Colon (tissue), 2 donors: ENCODE measurements at regions not wholly inside any gene's neighbourhood (a gene's known extent, or its start where the extent isn't known, plus 50 kb on each side); places are given as distances from the start of the nearest gene placed in this dataset.
"Not testable (repeated sequence)": the region's sequence is repeated elsewhere in the genome, so short reads cannot be mapped to it uniquely, and the experiment has no call there.

Source experiments
- FAIRE-seq: peaks from 2 replicates; lab custom pipeline; 2012; peaks lifted over from hg19 to GRCh38; lab: Jason Lieb, UNC
- donor health status: control.
- donor health status: control.

DNA sequence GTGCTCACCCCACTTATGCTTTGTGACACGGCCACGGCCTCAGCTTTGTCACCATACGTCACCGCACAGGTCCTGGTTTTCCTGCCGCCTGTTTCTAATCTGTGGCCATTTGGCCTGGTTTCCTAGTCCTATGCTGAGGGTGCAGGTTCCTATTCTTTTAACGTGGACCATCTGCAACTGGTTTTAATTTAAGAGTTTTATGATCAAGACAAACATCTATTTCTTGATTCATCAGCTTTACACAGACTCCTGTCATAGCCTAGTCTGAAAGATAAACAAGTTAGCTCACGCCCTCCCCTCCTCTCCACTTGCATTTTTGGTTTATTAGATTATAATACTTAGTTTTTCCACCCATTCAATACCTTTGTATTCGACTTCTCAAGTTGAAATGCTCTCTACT, 97.5 kb upstream of the RPS6KA2 start:
- FAIRE-seq = no peak

DNA sequence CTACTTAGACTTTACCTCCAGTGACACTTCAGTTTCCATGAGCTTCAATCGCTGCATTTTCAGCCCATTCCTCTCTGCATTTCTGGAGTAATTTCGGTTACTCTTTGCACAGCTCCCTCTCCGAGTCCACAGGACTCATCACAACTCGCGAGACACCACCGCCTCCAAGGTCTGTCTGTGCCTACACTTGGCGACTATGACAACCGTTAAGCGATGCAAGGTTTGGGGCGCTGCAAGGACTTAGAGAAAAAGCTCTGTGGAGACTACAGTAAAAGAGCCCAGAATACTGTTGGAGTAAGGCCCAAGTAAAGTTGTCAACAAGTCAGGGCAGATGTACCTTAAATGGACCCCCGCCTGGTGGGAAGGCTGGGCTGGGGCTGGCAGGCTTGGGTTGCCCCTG, 95.7 kb upstream of the RPS6KA2 start:
- FAIRE-seq = no peak

GRCh38 chr6:166721576-166721975, 94.5 kb upstream of the RPS6KA2 start:
- no peak for FAIRE-seq

GRCh38 chr6:166720856-166721255, 93.8 kb upstream of the RPS6KA2 start:
- no peak for FAIRE-seq

DNA sequence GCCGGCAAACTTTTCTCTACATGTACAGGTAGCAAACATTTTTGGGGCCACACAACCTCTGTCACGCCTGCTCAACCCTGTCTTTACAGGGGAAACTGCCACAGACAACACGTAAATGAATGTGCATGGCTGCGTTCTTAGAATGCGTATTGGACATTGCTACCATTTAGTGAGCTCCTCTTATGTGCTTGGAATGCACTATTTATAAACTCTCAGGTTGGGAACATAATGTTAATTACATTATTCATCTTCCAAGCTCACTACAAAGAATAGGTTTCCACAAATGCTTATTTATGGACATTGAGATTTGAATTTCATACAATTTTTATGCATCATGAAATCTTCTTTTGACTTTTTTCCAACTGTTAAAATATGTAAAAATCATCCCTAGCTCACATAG, 92.0 kb upstream of the RPS6KA2 start:
- FAIRE-seq = no peak

- FAIRE-seq = no peak
Measured at GRCh38 chr6:166718516-166718915, 91.5 kb upstream of the RPS6KA2 start.

DNA sequence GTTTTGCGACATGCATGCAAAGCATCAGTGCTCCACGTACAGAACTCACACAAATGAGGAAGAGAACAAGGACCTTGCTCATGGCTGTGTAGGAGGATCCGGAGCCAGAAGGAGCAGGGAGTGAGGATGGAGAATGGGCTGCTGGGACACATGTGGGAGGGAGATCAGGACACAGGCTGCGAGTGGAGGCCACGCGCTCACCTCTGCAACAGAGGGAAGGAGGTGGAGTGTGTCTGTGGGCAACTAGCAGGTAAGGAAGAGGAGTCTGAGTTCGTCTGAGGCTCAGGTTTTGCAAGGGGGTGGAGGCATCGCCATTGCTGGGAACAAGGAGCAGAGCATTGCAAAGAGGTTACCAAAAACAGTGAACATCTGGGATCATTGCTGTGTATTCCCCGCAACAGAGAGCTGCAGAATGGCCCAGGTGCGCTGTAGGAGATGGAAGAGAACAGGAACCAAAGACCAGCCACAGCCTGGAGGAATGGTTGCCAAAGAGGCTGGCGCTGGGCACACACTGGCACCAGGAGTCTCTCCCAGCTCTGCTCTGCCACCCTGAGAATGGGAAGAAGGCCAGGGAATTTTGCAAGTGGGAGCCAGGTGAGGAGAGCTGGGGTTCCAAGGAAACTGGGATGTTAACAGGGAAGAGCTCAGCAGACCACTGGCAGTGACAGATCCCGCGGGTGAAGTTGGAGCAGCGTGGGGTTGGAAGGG, 90.0 kb upstream of the RPS6KA2 start:
- no peak for FAIRE-seq

DNA sequence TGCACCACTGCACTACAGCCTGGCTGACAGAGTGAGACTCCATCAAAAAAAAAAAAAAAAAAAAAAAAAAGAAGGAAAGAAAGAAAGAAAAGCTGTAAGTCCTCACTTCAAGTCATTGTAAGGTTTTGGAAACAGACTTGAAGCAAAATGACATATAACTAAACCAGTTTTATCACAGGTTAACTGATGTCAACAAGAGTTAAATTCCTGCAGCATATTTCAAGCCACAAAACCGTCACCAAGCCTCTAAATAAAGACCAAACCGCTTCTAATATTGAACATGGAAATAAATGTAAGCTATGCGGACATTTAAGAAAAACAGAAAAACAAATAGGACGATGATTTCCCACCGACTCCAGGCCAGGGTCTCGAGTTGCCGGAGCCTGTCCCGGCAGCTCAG, 88.9 kb upstream of the RPS6KA2 start:
- no peak for FAIRE-seq

DNA sequence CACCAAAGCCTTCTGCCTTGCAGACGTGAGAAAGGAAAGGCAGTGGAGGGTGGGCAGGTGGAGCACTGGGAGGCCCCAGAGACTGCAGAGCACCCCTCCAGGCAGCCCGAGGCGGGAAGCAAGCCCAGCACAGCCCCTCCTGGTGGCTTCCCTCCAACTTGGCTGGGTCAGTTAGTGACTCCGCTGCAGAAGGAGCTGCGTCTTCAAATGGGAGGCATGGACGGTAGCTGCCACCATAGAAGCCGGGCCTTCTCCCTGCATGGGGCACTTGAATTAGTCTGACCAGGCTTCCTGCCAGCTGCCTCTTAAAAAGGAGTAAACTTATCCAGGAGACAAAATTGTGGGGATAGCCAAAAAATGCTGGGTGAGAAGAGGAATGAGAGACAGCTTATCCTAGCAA, 88.0 kb upstream of the RPS6KA2 start:
- FAIRE-seq = no peak

DNA sequence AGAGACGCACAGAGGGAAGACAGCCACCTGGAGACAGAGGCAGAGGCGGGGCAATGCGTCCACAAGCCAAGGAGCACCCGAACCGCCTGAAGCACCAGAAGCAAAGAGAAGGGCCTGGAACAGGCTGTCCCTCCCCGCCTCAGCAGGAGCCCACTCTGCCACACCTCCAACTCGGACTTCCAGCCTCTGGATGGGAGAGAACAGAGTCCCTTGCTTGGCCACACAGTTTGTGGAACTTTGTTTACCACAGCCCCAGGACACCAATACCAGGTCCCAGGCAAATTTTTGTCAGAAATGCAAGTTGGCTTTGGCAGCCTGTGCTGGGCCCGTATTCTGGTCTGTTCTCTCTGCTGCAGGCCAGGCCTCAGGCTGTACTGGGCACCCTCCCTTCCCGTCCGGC, 87.5 kb upstream of the RPS6KA2 start:
- FAIRE-seq = no peak

DNA sequence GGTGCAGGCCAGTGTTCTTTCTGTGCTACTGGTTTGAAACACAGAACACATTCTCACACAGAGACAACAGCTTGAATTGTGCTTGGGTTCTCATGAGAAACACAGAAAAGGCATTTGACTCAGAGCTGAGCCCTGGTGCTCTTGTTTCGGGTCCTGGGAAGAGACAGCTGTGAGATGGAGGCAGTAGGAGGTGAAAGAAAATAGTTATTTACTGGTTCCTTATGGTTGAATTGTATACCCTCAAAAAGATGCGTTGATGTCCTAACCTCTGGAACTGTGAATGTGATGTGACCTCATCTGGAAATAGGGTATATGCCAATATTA, 87.1 kb upstream of the RPS6KA2 start:
- no peak for FAIRE-seq

DNA sequence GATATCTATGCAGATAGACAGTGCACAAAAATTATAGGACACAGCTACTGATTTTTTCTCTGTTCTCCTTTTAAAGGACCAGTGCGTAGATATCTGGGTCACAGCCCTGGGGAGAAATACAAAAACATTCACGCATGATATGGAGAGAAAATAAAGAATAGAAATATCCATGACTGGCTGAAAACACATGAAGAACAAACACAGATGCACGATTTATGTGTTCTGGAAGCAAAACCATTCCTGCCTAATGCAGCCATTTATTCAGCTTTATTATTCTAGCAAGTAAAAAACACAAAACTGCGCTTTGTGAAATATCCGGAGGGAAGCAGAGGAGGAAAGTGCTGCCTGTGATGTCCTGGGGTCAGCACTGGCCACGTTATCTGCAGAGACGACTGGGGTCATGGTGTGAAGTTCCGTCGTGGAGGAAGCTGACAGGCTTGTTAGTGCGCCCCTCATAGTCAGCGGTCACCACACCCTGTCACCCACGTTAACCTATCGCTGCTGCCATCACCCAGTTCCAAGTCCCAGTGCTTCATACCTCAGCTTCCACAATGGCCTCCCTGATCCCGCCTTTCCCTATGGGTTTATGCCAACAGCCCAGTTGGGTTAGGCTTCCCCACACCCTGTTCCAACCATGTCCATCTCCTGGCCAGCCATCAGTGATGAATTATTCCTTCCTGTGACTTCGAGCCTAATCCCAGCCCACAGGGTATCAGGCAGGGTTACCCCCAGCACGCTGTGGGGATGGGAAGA, 86.6 kb upstream of the RPS6KA2 start:
- no peak for FAIRE-seq

- FAIRE-seq = no peak
Measured at GRCh38 chr6:166712286-166713228, 85.5 kb upstream of the RPS6KA2 start.

DNA sequence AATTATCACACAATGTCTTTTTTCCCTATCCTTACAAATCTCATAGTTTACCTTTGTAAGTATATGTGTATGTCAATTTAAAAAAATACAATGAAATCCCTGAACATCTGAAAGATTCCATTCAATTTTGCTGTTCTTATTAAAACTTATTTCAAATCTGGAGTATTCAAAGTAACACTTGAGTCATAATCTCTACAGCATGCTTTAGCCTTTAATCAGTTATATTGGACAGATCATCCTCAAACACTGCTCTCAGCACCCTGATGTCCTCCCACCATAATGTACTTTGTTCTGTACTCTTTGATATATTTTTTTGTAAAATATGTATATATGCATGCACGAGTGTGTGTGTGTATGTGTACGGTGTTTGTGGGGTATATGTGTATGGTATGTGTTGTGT, 83.0 kb upstream of the RPS6KA2 start:
- no peak for FAIRE-seq

DNA sequence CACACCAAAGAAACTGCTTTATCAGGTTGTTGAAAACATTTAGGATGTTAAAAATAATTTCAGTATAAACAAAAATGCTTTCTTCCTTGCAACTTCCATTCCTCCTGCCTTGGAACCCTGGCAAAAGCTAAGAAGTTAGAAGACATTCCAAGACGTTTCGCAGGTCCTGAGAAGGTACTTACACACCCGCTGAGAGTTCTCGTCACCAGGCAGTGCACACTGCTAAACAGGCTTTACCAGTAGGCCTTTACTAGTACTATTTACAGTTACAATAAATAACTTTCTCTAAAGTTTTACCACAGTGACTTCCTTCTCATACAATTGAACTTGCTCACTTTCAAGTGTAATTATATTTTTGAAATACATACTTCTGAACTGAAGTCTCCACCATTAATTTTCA, 81.4 kb upstream of the RPS6KA2 start:
- no peak for FAIRE-seq

GRCh38 chr6:166707045-166707444, 80.0 kb upstream of the RPS6KA2 start:
- FAIRE-seq = no peak

- FAIRE-seq = no peak
Measured at GRCh38 chr6:166705069-166705468, 78.0 kb upstream of the RPS6KA2 start.

DNA sequence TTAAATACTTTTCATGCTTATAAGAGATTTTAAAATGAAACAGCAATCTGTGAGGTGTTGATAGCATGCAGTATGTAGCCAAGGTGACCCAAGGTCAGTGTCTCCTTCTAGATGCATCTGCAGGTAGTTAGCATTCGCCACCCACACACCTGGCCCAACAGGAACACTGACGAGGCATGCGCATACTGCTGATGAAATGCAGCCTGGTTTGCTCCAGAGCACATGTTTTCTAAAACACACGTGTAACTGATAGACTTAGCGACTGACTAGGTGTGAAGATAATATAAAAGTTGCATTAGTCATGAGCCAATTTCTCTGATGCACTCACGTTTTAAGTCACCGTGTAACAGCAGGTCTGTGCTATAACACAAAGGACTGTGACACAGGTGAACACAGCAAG, 77.1 kb upstream of the RPS6KA2 start:
- no peak for FAIRE-seq

DNA sequence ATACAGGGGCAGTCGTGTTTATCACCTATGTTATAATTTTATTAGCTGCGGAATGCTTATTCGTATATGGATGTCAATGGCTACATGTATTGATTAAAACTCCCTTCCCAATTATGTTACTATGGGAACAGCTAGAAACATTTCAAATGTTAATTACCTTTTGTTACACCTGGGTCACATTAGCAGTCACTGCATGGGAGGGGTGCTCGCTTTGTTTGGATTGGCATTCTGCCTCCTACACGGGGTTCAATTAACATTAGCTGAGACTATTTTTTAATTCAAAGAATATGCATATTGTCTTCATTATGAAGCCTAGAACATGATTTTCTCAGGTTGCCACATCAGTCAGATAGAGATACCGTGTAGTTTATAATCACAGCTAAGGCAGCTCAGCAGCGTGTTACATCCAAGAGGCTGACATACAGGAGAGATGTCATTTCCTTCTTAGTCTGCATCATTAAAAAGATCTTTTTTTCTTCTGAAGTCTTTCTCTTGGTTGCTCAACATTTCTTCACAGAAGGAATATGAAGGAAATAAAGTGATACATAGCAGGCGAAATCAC, 76.2 kb upstream of the RPS6KA2 start:
- FAIRE-seq = no peak

DNA sequence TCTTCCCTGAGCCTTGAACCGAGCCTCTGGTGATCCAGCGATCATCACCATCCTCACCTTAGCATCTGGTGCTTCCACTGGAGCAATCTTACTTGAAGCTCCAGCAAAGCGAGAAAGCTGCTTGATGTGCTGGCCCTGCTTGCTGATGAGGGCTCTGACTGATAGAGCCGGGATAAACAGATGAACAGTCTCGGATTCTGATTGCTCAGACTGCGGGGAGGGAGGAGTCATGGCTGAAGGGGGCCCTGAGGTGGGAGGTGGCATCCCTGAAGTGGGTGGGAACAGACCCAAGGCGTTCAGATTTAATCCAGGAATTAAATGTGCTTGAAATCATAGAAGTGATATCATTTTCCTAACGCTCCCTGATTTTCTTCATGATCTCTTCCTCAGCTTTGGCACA, 74.4 kb upstream of the RPS6KA2 start:
- not testable (repeated sequence) for FAIRE-seq

- FAIRE-seq = not testable (repeated sequence)
Measured at GRCh38 chr6:166700871-166701270, 73.8 kb upstream of the RPS6KA2 start.

GRCh38 chr6:166697113-166697512, 70.1 kb upstream of the RPS6KA2 start:
- no peak for FAIRE-seq

DNA sequence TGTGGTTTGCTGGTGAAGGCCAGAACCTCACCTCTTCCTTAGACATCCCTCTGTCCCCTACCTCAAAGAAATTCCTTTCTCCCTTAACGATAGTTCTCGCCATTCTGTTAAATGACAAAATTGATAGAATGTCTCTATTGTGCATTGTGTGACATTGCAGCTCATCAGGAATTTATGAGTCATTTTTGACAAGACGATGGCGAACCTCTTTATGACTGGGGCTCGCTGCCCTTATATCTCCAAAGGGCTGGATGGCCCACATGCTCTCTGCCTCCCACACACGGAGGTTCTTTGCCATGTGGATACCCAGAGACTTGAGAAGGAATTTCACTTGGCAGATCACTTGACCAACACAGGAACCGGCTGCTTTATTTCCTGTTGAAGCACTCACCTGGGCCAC, 66.8 kb upstream of the RPS6KA2 start:
- FAIRE-seq = no peak
